GM18870 (cell line): ENCODE measurements at regions not wholly inside any gene's neighbourhood (a gene's known extent, or its start where the extent isn't known, plus 50 kb on each side); places are given as distances from the start of the nearest gene placed in this dataset.
"Not testable (repeated sequence)": the region's sequence is repeated elsewhere in the genome, so short reads cannot be mapped to it uniquely, and the experiment has no call there.

ENCODE experiments used
- ATAC-seq: cut with Tn5 transposase; IDR thresholded peaks from one replicate; pipeline ENCODE4 v1.9.1; 2021; ENCODE audit warnings: moderate library complexity; ENCODE audit not compliant: unreplicated experiment

DNA sequence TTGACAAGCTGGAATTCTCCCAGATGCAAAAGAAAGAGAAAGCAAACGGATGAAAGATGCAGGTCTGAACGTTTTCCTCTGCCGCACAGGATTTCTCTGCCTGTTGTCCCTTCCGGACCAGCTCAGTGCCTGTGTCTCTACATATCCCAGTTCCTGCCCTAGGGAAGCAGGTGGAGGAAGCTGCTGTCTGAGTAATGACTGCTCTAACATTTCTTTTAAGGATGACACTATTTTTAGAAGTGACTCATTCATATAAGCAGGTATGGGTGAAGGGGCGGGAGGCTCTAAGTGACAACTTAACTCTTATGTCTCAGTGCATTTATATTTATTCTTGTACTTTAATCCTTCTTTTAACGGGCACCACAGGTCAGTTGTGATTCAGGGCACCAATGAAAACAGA, 128.8 kb downstream of the SLC24A2 start:
- no peak for ATAC-seq

DNA sequence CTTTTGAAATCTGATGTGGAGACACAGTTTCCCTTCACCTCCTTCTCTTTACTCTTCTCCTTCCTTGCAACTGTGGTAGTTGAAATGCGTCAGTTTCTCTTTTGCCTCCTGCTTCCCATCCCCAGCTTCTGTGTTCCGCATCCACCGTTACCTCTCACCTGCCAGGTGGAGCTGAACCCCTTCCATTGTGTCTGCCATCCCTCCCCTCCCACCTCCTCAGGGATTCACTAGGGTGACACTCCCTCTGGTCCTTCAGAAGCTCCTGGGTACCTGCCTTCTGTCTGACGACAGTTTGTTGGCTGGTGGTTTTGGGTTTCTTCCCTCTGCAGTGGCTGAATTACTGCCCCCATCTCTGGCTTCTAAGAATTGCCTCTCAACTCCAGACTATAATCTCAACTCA, 132.1 kb downstream of the SLC24A2 start:
- ATAC-seq: no peak

DNA sequence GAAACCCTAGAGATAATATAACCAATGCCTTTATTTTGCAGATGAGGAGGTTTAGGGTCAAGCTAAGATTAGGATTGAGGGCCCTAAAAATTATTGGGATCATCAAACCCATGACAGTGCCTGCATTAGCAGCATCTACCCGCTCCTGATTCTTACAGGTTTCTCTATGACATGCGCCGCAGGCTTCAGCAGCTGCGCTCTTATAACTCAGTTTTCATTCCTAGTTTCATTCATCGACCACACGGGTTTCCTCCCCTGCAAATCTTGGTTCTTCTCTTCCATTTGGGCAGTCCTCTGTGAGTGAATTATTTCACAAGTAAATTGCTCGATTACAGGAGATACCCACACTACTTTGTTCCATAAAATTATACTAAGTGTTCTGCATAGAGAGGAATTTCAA, 137.2 kb downstream of the SLC24A2 start:
- no peak for ATAC-seq

DNA sequence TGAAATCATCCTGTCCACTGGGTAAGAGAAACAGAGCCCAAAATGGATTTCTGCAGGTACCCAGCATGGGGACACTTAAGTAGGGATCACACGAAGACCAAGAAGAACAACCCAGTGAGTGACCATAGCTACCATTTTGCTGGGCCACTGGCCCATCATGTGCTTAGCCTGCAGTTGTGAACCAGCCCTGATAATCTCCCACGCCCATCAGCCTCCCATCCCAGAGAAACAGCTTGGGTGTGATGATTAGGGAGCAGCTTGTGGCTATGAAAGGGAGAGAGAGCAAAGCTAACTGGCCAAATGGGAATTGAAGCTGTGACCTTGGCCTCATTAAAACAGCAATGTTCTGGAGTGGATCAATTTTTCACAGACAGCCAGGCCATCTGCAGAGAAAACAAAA, 138.5 kb downstream of the SLC24A2 start:
- ATAC-seq: no peak

DNA sequence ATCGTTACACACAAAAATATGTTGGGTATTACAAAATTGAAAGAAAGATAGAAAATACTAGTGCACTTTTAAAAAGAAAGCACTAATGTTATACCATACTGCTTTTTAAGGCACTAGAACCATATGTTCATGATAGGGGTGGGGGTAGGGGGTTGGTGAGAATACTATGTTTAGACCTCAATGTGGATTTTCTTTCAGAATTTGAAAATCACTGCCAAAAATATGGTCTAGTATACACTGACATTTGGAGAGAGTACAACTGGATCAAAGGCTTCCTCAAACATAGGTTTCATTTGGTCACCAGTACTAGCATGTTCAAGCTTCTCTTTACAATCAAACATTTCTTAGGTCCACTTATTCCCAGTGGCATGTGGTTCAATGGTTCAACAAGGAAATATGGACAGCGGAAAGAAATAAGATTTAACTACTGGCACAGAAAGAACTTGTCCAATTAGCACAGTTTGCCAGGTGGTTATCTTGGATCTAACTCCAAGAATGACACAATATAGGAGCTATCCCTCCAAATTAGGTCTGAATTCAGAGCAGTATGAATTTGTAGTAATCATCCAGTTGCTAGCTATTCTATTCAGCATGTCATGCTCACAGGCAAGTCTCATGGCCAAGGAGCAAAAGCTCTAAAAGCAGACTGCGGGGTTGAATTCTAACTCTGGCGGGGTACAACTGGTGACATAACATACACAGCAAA, 139.3 kb downstream of the SLC24A2 start:
- no peak for ATAC-seq

DNA sequence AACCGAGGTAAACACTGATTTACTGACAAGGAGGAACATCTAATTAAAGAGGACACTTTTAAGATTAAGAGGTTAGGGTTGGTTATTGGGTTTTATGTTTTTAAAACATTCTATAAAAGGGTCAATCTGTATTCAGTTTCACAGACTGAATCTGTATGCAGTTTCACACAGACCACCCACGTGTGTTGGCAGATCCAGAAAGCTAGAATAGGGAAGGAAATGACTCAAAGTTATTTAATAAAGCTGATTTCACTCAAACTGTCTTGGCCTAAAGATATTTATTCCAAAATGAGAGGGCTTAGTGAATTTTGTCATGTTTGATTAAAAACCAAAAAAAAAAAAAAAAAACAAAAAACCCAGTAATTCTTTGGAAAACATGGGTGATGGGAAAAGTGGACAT, 140.2 kb downstream of the SLC24A2 start:
- ATAC-seq: no peak

DNA sequence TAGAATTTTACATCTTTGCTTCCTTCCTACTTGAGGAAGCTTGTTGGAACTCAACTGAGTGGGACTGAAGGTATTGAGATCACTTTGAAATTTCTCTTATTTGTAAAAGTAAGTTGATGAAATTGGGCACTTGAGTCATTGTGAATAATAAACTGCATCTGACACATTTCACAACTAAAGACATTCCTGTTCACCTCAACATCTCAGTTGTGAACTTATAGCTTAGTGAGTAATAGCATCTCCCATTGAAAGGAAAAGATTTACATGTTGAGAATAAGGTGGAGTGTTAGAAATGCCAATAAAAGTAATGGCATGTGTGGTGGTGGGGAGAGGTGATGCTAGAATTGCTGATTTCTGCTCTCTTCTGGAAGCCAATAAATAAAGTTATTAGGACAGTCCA, 145.0 kb downstream of the SLC24A2 start:
- no peak for ATAC-seq

DNA sequence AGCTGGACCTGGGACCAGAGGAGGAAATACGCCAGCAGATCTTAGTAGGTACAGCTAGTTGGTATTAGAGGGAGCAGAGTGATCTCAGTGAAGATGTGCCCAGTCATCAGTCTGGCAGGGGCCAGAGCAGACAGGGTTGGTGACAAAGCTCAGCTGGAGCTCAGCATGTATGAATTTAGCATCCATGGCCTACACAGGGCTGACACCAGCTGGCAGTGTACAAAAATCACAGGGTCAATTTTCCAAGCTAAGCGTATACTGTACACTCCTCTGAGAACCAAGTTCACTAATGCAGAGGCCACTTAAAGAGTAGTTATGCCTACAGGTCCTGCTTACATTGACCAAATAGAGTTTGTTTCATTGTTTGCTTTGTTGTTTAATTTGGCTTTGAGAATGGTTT, 146.6 kb downstream of the SLC24A2 start:
- ATAC-seq: no peak

DNA sequence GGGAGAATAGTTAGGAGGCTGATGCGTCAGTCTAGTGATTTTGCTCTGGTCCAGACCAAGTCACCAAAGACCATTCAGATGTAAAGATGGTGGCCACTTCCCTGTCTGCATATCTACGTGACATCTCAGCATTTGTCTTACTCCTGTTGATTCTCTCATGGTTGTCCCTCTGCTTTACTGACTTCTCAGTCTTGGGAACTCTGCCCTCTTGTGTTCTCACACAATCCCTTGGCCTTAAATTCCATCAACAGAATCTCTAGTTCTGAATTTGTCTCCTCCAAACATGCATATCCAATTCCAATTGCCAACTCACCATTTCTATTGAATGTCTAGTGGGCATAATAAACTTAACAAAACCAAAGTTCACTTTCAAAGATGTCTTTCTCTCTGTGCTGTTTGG, 147.8 kb downstream of the SLC24A2 start:
- ATAC-seq: no peak

DNA sequence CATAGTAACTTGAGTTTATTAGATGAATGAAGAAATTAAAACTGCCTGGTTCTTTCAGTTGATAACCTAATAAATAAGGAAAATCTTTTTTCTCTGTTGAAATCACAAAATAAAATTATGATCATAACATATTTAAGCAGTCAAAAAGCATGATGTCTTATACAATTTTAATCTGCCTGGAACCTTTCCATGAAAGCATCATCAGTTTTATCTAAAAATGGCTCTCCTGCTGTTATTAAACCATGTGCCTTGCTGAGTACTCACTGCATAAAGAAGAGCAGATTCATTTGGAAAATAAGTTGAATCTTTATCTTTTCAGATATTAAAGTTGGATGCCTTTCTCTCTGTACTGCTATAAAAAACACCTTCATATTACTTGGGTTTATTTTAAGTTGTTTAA, 148.8 kb downstream of the SLC24A2 start:
- no peak for ATAC-seq

DNA sequence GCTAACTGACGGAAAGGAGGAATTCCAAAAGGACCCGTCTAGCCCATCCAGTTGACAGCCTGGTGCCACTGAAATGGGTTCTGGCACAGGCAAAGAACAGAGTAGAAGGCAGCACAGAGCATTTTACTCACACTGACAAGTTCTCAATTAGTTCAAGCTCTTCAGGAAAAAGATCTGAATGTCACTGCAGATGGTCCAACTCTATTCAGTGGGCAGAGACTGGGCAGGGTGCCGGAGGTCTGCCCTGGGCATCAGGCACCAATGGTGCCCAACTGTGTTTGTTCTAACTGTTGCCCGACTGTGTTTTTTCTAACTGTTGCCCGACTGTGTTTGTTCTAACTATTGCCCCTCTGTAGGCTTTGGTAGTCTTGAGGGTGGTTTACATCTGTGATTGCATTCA, 151.8 kb downstream of the SLC24A2 start:
- no peak for ATAC-seq

DNA sequence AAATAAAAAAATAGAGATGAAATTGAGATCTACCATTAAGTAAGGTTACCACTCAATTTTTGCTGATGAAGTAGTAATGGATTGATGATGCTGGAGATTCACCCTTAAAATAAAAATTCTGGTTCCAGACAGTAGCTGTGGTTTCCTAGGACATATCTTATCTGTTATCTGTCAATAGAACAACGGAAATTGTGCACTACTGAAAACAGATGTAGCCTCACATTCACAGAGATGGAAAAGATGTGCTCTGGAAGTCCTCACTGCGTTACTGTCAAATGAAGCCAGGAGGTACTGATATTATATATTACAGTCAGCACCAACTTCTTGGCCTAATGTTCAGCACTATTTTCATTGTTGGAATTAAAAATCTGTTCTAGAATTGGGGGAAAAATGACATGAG, 154.0 kb downstream of the SLC24A2 start:
- no peak for ATAC-seq

DNA sequence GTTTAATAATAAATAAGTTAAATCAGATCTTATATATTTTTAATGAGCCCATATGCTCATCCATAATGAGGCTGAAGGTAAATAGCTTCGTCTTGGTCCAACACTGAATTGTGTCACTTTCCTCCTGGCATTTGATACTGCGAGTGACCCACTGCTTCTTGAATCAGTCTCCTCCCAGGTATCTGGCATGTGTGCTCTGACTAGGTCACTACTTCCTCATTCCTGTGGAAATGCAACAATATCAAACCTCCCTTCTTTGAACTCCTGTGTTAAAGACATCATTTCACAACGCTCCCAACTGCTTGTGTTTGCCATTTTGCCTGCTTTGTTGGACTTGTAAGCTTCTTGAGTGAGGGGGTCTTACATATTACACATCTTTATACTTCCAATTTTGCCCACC, 157.7 kb downstream of the SLC24A2 start:
- ATAC-seq: no peak

DNA sequence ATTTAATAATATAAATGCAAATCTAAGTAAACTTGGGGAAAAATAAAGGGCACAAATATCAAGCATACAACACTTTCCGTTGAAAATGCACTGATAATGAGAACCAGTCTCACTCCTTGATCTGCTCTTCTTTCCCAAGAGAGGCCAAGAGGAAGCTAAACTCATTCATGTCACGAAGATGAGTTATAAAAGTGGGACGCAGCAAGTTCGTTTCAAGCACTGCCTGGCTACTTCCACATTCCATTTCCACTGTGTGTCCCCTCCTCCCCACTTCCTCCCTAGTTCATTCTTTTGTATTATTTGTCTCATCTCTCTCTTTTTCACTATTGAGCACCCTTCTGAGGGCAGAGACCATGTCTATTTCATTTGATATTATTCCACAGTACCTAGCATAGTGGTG, 158.1 kb downstream of the SLC24A2 start:
- ATAC-seq: no peak

DNA sequence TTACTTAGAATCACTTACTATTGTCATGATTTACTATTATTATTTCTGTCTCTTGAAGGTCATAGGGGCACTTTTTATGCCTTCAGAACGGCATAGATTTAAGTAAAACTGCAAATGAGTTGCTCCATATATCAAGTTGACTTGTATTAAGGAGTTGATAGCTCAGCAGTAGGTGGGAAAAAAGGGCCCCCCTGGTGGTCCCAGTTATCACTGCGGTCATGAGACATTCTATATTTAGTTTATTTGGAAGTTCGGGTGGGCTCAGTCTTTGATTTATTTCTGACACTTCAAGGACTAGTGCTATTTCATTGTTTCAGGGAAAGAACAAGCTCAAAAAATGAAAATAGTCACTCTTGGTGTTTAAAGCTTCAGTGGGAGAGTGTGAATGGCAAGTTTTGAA, 159.3 kb downstream of the SLC24A2 start:
- no peak for ATAC-seq

DNA sequence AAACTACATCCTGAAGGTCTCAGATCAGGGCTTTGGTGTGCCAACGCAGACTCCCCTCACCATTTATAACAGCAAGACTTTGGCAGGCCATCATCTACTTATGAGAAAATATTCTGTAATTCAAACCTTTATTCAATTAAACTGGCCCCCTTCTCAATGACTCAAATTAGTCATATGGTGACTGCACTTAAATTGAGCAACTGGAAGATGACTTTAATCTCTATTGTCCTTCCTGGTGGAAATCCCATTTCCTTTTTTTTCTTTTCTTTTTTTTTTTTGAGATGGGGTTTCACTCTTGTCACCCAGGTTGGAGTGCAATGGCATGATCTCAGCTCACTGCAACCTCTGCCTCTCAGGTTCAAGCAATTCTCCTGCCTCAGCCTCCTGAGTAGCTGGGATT, 163.4 kb downstream of the SLC24A2 start:
- ATAC-seq: not testable (repeated sequence)

DNA sequence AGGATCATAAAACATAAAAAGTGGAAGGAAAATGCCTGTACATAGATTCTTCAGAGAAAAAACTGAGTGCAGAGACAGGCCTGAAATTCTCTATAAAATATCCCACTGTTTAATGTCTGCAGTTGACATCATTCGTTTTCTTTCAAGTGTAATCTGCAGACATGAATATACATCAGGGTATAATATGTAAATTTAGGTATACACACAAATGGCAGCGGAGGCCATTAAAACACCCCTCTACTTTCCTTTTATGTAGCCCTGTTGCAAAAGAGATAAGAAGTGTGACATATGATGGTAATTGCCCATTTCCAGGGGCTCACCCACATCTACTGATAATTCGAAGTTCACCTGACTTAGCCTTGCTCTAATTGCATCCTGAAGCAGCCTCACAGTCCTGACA, 164.3 kb downstream of the SLC24A2 start:
- no peak for ATAC-seq

DNA sequence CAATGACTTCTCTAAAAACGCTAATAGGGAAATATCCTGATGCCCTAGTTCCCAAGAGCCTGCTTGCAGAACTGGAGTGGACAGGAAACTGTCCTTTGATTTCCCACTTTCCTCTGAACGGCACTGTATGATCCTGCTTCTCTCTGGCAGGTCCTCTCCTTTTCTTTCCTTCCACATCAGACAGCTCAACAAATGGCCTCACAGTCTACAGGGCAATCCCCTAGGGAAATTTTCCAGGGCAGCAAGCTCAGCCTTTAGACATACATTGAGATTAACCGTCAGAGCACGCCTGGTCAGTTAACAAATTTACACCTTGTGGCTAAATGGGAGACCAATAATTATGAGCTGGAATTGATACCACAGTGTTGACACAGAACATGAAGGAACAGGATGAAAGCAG, 164.9 kb downstream of the SLC24A2 start:
- ATAC-seq: no peak

DNA sequence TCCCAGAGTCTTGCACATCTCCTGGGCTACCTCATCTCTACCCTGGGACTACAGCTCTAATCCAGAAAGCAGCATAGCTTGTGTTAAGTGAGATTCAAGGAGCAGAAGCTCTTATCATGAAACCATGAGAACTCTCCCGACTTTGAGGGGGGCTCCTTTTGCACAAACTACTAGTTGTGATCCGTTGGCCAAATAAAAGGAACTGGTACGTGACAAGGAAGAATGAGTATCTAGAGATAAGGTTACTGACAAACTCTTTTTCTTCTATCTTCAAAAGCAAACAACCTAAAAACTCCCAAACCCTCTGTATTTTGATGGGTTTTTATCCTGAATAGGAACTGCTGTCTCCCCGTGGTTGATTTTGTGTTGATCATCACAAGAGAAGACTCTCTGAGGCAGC, 168.5 kb downstream of the SLC24A2 start:
- no peak for ATAC-seq

DNA sequence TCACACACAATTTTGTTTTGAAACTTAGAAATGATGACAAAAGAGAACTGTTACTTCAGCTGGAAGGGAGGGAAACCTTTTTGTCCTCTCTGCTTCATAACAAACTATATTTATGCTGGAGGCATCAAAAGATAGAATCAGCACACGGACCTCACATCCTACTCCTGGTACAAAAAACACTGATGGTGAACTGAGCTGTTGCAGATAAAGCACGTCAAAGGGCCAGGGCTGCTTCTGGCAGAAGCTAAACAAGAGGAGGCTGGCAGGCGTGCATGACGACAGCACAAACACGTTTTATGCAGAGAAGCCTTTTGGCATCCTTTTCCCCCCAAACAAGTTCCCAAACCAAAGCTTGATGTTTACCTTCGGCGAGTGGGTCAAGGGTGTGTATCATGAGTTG, 169.6 kb downstream of the SLC24A2 start:
- ATAC-seq: no peak

DNA sequence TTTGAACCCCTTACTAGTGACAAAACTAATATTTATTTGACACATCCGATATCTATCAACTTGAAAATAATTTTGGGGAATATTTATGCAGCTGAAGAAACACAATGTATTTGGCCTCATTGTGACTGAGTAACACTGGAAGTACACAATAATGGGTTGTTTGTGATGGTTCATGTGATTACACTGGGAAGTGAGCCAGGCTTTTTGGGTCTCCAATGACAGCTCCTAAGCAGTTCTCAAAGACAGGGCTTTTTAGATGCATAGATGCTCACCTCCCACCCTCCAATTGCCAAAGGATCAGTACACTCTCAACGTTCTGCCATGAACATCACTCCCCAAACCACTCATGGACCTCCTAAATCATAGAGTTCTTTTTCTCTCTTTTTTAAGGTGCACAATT, 170.0 kb downstream of the SLC24A2 start:
- no peak for ATAC-seq

DNA sequence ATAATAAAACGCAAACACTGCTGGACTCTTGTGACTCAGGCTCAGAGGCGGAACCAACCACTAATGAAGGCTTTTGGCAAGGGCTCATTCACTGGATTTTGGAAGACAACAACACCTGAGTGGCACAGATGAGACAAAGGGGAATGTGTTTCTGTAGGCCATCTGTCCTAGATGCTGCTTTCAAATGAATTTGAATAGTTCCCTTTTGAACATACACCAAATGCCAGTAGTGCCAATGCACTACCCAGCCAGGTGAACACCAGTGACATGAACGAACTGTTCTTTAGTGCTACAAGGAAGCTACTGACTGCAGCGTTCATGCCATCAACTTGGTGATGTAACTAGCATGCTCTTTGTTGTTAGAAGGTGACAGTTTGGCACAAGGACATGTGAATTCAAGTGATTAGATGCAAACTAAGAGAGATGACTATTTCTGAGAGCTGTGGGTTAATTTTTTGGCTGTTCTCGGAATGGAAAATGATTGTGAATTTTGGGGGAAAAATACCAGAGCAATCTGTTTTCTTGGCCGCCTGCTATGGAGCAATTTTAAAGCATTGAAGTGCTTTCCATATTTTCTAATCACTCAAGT, 173.7 kb downstream of the SLC24A2 start:
- no peak for ATAC-seq

DNA sequence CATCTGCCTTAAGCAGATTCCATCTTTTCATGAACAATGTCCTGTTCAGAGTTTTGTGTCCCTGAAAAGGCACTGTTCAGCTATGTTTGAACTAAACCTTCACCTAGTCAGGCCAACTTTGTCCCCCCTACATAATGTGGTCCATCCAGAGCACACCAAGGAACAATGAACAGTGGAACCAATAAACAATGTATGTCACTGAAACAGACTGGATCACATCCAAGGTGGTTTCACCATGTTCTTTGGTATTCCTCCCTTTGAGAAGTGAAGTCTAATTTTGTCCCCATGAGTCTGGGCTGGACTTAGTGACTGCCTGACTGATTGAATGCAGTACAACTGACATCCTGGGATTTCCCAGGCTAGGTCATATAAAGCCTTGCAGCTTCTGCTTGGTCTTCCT, 174.5 kb downstream of the SLC24A2 start:
- no peak for ATAC-seq
